Hematopoietic multipotent progenitor cell treated with erythropoietin and hydrocortisone succinate and interleukin-3 and kit ligand, for 4 days (in vitro differentiated cells): ENCODE measurements at regions not wholly inside any gene's neighbourhood (a gene's known extent, or its start where the extent isn't known, plus 50 kb on each side); places are given as distances from the start of the nearest gene placed in this dataset.
"Not testable (repeated sequence)": the region's sequence is repeated elsewhere in the genome, so short reads cannot be mapped to it uniquely, and the experiment has no call there.

Experiments
- DNase-seq: peaks from one replicate; pipeline ENCODE4 v3.0.0-alpha.2; 2015

GRCh38 chrX:28188526-28188925 lies 207.3 kb upstream of the DCAF8L1 start:
- no peak for DNase-seq

- DNase-seq: no peak
These were observed 198.8 kb upstream of the DCAF8L1 start for GRCh38 chrX:28180096-28180495.

- no peak for DNase-seq
These were observed 197.0 kb upstream of the DCAF8L1 start for GRCh38 chrX:28178206-28178605.

- DNase-seq: no peak
These were observed 196.0 kb upstream of the DCAF8L1 start for GRCh38 chrX:28177202-28177601.

GRCh38 chrX:28170713-28171112 lies 189.5 kb upstream of the DCAF8L1 start:
- DNase-seq: no peak

- DNase-seq: no peak
These were observed 176.9 kb upstream of the DCAF8L1 start for GRCh38 chrX:28158019-28158777.

GRCh38 chrX:28152263-28152662 lies 171.0 kb upstream of the DCAF8L1 start:
- DNase-seq: not testable (repeated sequence)

- no peak for DNase-seq
These were observed 154.3 kb upstream of the DCAF8L1 start for GRCh38 chrX:28135378-28136047.

GRCh38 chrX:28133763-28134162 lies 152.5 kb upstream of the DCAF8L1 start:
- no peak for DNase-seq

GRCh38 chrX:28127662-28128061 lies 146.4 kb upstream of the DCAF8L1 start:
- DNase-seq: no peak

GRCh38 chrX:28126886-28127285 lies 145.6 kb upstream of the DCAF8L1 start:
- DNase-seq: no peak

GRCh38 chrX:28124416-28124815 lies 143.2 kb upstream of the DCAF8L1 start:
- DNase-seq: no peak

- DNase-seq: not testable (repeated sequence)
These were observed 139.5 kb upstream of the DCAF8L1 start for GRCh38 chrX:28120580-28121245.

GRCh38 chrX:28120072-28120471 lies 138.8 kb upstream of the DCAF8L1 start:
- no peak for DNase-seq

GRCh38 chrX:28108186-28108945 lies 127.1 kb upstream of the DCAF8L1 start:
- DNase-seq: no peak

- DNase-seq: no peak
These were observed 117.9 kb upstream of the DCAF8L1 start for GRCh38 chrX:28099166-28099565.

GRCh38 chrX:28085653-28086052 lies 104.4 kb upstream of the DCAF8L1 start:
- no peak for DNase-seq

- peak; percentile 3 for DNase-seq
These were observed 77.7 kb upstream of the DCAF8L1 start for GRCh38 chrX:28058901-28059300.

- DNase-seq: no peak
These were observed 61.7 kb upstream of the DCAF8L1 start for GRCh38 chrX:28042826-28043564.

- no peak for DNase-seq
These were observed 61.0 kb upstream of the DCAF8L1 start for GRCh38 chrX:28042260-28042659.

- DNase-seq: no peak
These were observed 58.0 kb upstream of the DCAF8L1 start for GRCh38 chrX:28039258-28039657.
